ENCODE measurements at regions not wholly inside any gene's neighbourhood (a gene's known extent, or its start where the extent isn't known, plus 50 kb on each side); places are given as distances from the start of the nearest gene placed in this dataset.

DNA sequence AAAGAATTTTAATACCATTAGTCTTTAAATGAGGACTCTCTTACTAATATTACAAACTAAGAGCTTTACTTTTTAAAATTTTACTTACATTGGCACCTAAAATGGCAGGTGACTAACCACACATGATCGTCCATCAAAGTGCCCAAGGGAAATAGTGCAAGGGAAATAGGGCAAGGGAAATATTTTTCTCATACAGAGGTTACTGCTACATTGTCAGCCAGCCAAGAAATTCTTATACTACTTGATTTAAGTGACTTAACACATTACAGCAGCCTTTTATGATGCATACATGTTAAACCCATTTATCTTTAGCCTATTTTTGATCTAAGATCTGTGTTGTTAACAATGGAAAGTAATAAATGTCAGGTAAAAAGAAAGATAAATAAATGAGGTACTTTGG lies 587.2 kb upstream of the PKDCC start:
- TF ChIP-seq, protein P1, sequence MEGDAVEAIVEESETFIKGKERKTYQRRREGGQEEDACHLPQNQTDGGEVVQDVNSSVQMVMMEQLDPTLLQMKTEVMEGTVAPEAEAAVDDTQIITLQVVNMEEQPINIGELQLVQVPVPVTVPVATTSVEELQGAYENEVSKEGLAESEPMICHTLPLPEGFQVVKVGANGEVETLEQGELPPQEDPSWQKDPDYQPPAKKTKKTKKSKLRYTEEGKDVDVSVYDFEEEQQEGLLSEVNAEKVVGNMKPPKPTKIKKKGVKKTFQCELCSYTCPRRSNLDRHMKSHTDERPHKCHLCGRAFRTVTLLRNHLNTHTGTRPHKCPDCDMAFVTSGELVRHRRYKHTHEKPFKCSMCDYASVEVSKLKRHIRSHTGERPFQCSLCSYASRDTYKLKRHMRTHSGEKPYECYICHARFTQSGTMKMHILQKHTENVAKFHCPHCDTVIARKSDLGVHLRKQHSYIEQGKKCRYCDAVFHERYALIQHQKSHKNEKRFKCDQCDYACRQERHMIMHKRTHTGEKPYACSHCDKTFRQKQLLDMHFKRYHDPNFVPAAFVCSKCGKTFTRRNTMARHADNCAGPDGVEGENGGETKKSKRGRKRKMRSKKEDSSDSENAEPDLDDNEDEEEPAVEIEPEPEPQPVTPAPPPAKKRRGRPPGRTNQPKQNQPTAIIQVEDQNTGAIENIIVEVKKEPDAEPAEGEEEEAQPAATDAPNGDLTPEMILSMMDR (IDR thresholded peaks at IDR 0.05): no peak
- TF ChIP-seq POLR2A (IDR thresholded peaks at IDR 0.05) (no peak), POLR2AphosphoS5 (IDR thresholded peaks at IDR 0.05) (no peak), EP300 (IDR thresholded peaks at IDR 0.05) (no peak)

All from stomach (tissue), 4 donors.